PC-3 (cell line): ENCODE measurements at regions not wholly inside any gene's neighbourhood (a gene's known extent, or its start where the extent isn't known, plus 50 kb on each side); places are given as distances from the start of the nearest gene placed in this dataset.
"Not testable (repeated sequence)": the region's sequence is repeated elsewhere in the genome, so short reads cannot be mapped to it uniquely, and the experiment has no call there.

ENCODE experiments used
- EZH2phosphoT487 ChIP-seq: fragments of 300-600 bp; sonication (generic); IDR thresholded peaks from 2 replicates; pipeline ENCODE4 v1.6.1; 2018; ENCODE audit warnings: mild to moderate bottlenecking, antibody characterized with exemption, low read length, borderline replicate concordance
- TF ChIP-seq, protein P1 (sequence below): fragments of 300-600 bp; sonication (generic); conservative IDR thresholded peaks from 2 replicates; pipeline ENCODE4 v1.5.1; 2017; ENCODE audit warnings: antibody characterized with exemption, low read depth, mild to moderate bottlenecking, low read length

GRCh38 chr9:66740136-66740535 is 160.4 kb upstream of the ZNF658 start:
- TF ChIP-seq, protein P1, sequence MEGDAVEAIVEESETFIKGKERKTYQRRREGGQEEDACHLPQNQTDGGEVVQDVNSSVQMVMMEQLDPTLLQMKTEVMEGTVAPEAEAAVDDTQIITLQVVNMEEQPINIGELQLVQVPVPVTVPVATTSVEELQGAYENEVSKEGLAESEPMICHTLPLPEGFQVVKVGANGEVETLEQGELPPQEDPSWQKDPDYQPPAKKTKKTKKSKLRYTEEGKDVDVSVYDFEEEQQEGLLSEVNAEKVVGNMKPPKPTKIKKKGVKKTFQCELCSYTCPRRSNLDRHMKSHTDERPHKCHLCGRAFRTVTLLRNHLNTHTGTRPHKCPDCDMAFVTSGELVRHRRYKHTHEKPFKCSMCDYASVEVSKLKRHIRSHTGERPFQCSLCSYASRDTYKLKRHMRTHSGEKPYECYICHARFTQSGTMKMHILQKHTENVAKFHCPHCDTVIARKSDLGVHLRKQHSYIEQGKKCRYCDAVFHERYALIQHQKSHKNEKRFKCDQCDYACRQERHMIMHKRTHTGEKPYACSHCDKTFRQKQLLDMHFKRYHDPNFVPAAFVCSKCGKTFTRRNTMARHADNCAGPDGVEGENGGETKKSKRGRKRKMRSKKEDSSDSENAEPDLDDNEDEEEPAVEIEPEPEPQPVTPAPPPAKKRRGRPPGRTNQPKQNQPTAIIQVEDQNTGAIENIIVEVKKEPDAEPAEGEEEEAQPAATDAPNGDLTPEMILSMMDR: not testable (repeated sequence)
- not testable (repeated sequence) for TF ChIP-seq EZH2phosphoT487
